ENCODE measurements at regions not wholly inside any gene's neighbourhood (a gene's known extent, or its start where the extent isn't known, plus 50 kb on each side); places are given as distances from the start of the nearest gene placed in this dataset.

DNA sequence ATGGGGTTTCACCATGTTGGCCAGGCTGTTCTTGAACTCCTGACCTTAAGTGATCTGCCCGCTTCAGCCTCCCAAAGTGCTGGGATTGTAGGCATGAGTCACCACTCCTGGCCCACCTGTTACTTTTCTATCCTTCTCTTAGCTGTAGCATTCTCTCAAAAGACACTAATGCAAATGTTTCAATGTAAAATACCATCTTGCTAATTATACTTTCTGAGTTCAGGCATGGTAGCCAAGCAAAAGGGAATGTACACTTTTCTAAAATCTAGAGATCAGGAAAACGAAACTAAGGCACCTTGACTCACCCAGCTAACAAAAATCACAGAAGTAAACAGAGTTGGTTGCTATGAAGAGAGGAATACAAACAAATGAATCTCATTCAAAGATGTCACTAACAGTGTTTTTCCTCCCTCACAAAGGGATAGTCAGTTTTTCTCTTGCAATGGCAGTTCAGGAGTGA lies 401.0 kb upstream of the NRP1 start:
- no peak for DNase-seq

GRCh38 chr10:33734393-33735155 lies 400.1 kb upstream of the NRP1 start:
- DNase-seq: no peak

DNA sequence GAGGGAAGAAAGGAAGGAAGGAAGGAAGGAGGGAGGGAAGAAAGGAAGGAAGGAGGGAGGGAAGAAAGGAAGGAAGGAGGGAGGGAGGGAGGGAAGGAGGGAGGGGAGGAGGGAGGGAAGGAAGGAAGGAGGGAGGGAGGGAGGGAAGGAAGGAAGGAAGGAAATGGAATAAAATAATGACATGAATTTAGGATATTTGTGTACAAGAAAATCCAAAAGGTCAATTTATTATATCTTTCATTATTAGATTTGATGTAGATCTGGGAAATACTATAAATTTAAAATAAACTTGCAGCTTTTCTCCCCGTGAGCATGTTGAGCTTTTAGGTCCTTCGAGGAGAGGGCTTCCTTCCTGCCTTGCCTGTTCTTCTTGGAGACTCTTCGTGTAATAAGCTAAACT lies 398.6 kb upstream of the NRP1 start:
- DNase-seq: no peak

- DNase-seq: peak; percentile 47
Measured at GRCh38 chr10:33732161-33732680, 397.8 kb upstream of the NRP1 start.

GRCh38 chr10:33731322-33731721 lies 396.9 kb upstream of the NRP1 start:
- no peak for DNase-seq

GRCh38 chr10:33725430-33725829 lies 391.0 kb upstream of the NRP1 start:
- no peak for DNase-seq

- DNase-seq: no peak
Measured at GRCh38 chr10:33723181-33723580, 388.7 kb upstream of the NRP1 start.

DNA sequence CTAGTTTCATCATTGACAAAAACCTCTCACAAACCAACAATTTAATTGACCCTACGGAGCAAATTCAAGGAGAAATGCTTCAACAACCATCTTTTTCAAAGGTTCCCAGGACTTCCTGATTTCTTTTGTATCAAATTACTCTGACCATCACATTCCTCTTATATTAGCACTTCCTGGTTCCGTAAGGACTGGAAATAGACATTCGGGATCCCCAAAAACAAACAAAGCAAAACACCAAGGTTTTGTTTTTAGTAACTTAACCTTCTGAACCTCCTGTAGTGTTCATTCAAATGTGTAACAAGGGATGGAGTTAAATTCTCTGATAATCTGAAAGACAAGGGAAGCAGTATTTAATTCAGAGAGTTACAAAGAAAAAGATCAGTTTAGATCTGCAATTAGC lies 387.6 kb upstream of the NRP1 start:
- no peak for DNase-seq

- DNase-seq: no peak
Measured at GRCh38 chr10:33721509-33721908, 387.0 kb upstream of the NRP1 start.

- DNase-seq: no peak
Measured at GRCh38 chr10:33720161-33720560, 385.7 kb upstream of the NRP1 start.

DNA sequence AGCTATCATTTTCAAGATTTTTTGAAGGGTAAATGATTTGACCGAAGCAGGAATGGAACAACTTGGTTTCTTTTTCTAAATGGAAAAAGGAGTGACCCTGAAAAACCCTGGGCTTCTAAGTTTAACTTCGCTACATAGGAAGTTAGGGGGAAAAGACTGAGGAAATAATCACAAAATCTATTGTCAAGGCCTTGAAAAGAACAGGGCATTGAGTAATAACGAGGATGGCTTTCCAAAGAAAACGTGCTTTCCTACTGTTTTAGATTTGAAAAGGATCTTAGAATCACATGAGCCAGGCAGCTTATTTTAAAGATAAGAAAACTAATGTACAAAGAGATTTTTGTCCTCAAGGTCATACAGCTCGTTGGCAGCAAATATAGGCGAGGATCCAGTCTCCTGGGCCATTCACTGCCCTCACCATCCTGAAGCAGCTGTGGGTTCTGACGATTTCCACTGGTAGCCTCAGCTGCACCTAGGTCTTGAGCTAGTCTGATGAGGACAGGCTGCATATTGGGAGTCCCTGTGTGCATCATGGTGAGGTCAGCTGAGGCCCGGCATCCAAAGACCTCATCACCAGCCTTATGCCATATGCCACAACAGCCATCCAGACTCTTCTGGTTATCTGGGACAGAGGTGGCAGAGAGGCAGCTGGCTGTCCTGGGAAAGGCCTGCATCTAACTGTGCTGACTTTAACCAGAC lies 384.7 kb upstream of the NRP1 start:
- DNase-seq: no peak

- DNase-seq: no peak
Measured at GRCh38 chr10:33716501-33717267, 382.2 kb upstream of the NRP1 start.

- peak; percentile 36 for DNase-seq
Measured at GRCh38 chr10:33715303-33715975, 381.0 kb upstream of the NRP1 start.

- DNase-seq: no peak
Measured at GRCh38 chr10:33712825-33713224, 378.4 kb upstream of the NRP1 start.

- no peak for DNase-seq
Measured at GRCh38 chr10:33710006-33710405, 375.5 kb upstream of the NRP1 start.

DNA sequence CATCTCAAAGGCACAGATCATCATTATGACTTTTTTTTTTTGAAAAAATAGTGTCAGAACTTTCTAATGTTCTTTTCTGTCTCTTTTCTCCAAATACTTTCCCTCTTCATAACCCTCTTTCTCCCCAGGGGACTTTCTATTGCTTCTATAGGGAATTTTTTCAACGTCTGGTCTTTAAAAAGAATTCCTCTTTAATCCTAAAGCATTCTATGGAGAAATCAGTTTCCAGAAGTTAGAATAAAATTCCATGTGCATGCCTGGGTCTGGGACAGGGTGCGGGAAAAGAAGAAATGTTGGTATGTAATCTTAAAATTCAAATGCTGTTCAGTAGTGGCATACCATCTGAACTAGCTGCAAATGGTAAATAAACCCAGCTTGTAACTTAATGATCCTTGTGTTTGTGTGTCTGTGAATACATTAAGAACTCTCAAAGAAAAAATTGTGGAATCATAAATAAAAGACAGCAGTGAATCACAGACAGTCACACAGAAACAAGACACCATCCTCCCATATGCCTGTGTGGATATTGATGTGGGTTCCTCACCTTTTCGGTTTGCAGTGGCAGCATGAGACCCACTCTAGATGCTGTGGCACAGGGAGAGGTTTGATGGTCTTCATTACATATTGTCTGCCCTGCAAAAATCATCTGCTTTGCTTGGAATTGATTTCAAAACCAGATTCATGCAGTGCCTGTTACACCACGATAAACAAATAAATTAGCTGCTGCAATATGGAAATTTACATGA lies 374.7 kb upstream of the NRP1 start:
- DNase-seq: no peak

- DNase-seq: no peak
Measured at GRCh38 chr10:33708561-33708960, 374.1 kb upstream of the NRP1 start.

- no peak for DNase-seq
Measured at GRCh38 chr10:33706746-33707145, 372.3 kb upstream of the NRP1 start.

DNA sequence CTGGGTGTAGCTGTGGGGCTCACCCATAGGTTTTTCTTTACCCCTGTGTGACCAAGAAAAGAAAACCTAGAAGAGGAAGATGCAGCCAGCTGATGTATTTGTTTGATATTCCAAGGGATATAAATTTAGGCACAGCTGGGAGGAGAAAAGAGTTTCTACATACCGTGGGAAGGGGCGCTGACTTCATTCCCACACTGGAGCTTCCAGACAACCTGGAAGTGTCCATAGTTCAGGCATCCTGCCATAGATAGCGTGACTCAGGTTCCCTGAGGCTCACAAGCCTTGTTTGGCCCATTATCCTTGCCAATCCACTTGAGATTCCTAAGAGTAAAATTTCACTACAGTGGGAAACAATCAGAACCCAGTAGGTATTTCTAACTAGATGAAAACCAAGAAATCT lies 371.7 kb upstream of the NRP1 start:
- DNase-seq: no peak

DNA sequence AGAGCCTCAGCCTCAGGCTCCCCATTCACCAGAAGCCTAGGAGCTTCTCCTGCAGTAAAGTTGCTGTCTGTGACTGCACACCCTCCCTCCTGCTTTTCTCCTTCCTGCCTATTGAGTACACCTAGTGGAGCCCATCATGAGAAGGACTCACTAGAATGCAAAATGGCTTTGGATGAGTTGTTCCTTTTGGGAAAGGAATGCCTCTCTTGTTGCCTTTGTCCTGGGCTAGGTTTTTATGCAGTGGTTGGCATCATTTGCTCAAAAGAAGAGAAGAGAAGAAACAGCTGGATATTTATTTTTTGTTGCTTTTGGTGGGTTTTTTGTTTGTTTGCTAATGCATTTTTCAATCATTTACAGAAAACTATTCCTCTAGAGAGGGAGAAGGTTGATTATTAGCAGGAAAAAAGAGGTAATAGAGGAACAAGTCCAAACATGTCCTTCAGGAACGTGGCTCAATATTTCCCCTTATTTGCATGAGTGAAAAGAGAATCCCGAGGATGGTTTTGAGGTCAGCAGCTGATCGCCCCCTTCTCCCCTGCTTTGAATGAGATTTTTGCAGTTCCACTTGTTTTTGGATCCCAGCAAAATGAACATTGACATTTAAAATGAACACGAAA lies 369.9 kb upstream of the NRP1 start:
- DNase-seq: no peak
